H9 (cell line): ENCODE measurements at regions not wholly inside any gene's neighbourhood (a gene's known extent, or its start where the extent isn't known, plus 50 kb on each side); places are given as distances from the start of the nearest gene placed in this dataset.

Experiments
- DNase-seq: peaks from one replicate; pipeline ENCODE4 v3.0.0-alpha.2; 2017
- H2AFZ ChIP-seq: one replicate; pipeline ENCODE4 v1.6.1; 2013; ENCODE audit warnings: mild to moderate bottlenecking, low read length, control low read depth, moderate library complexity
- H2AK5ac ChIP-seq: 2 replicates; pipeline ENCODE4 v1.6.1; 2013; ENCODE audit warnings: low read length, control low read depth, mixed read lengths; ENCODE audit not compliant: insufficient read length
- H2BK120ac ChIP-seq: one replicate; pipeline ENCODE4 v1.6.1; 2013; ENCODE audit warnings: low read depth, mild to moderate bottlenecking, low read length, control low read depth, inconsistent platforms; ENCODE audit not compliant: poor library complexity, severe bottlenecking
- H2BK12ac ChIP-seq: 2 replicates; pipeline ENCODE4 v1.6.1; 2013; ENCODE audit warnings: low read length, control low read depth, mixed read lengths, low read depth; ENCODE audit not compliant: insufficient read length
- H2BK15ac ChIP-seq: 2 replicates; pipeline ENCODE4 v1.6.1; 2013; ENCODE audit warnings: low read depth, low read length, control low read depth
- H2BK20ac ChIP-seq: one replicate; pipeline ENCODE4 v1.6.1; 2013; ENCODE audit warnings: low read depth, mild to moderate bottlenecking, low read length, control low read depth, inconsistent platforms; ENCODE audit not compliant: poor library complexity, severe bottlenecking
- H2BK5ac ChIP-seq: 2 replicates; pipeline ENCODE4 v1.6.1; 2013; ENCODE audit warnings: low read length, control low read depth, mixed read lengths; ENCODE audit not compliant: insufficient read length
- H3K14ac ChIP-seq: 2 replicates; pipeline ENCODE4 v1.6.1; 2013; ENCODE audit warnings: low read length, control low read depth; ENCODE audit not compliant: insufficient read depth
- H3K18ac ChIP-seq: 2 replicates; pipeline ENCODE4 v1.6.1; 2013; ENCODE audit warnings: low read depth, mild to moderate bottlenecking, mixed read lengths, low read length, control low read depth; ENCODE audit not compliant: insufficient read length
- H3K23ac ChIP-seq: 2 replicates; pipeline ENCODE4 v1.6.1; 2013; ENCODE audit warnings: low read length, control low read depth, mixed read lengths, low read depth; ENCODE audit not compliant: insufficient read length
- H3K23me2 ChIP-seq: 2 replicates; pipeline ENCODE4 v1.6.1; 2013; ENCODE audit warnings: low read depth, mild to moderate bottlenecking, mixed read lengths, low read length, control low read depth; ENCODE audit not compliant: insufficient read length, poor library complexity, severe bottlenecking
- H3K27ac ChIP-seq: 2 replicates; pipeline ENCODE4 v1.5.1; 2013; ENCODE audit warnings: low read length, control low read depth, mixed read lengths, low read depth; ENCODE audit not compliant: insufficient read length
- H3K27me3 ChIP-seq: 2 replicates; pipeline ENCODE4 v1.6.1; 2013; ENCODE audit warnings: low read length, control low read depth, inconsistent platforms; ENCODE audit not compliant: insufficient read depth
- H3K4ac ChIP-seq: 2 replicates; pipeline ENCODE4 v1.6.1; 2013; ENCODE audit warnings: low read depth, mild to moderate bottlenecking, control low read depth, inconsistent platforms, low read length, moderate library complexity
- H3K4me1 ChIP-seq: 2 replicates; pipeline ENCODE4 v1.6.1; 2013; ENCODE audit warnings: low read length, control low read depth, inconsistent platforms; ENCODE audit not compliant: insufficient read depth
- H3K4me2 ChIP-seq: 2 replicates; pipeline ENCODE4 v1.6.1; 2013; ENCODE audit warnings: low read length, control low read depth, mixed read lengths; ENCODE audit not compliant: insufficient read length, insufficient read depth
- H3K56ac ChIP-seq: 2 replicates; pipeline ENCODE4 v1.6.1; 2013; ENCODE audit warnings: low read depth, mild to moderate bottlenecking, mixed read lengths, low read length, control low read depth; ENCODE audit not compliant: insufficient read length
- H3K79me1 ChIP-seq: 2 replicates; pipeline ENCODE4 v1.6.1; 2013; ENCODE audit warnings: low read depth, mild to moderate bottlenecking, moderate library complexity, low read length, control low read depth, inconsistent platforms; ENCODE audit not compliant: insufficient read depth, poor library complexity, severe bottlenecking
- H3K79me2 ChIP-seq: 2 replicates; pipeline ENCODE4 v1.6.1; 2013; ENCODE audit warnings: low read length, control low read depth, inconsistent platforms; ENCODE audit not compliant: insufficient read depth
- H3K9ac ChIP-seq: 2 replicates; pipeline ENCODE4 v1.6.1; 2013; ENCODE audit warnings: low read length, control low read depth, mixed read lengths; ENCODE audit not compliant: insufficient read length; ENCODE audit errors: extremely low read depth
- H3K9me3 ChIP-seq: one replicate; pipeline ENCODE4 v1.6.1; 2013; ENCODE audit warnings: low read depth, low read length, inconsistent platforms; ENCODE audit not compliant: control insufficient read depth
- H3T11ph ChIP-seq: one replicate; pipeline ENCODE4 v1.6.1; 2013; ENCODE audit warnings: mild to moderate bottlenecking, low read length, control low read depth, inconsistent platforms
- H4K20me1 ChIP-seq: one replicate; pipeline ENCODE4 v1.6.1; 2013; ENCODE audit not compliant: control insufficient read depth, insufficient read length, insufficient read depth
- H4K5ac ChIP-seq: 2 replicates; pipeline ENCODE4 v1.6.1; 2013; ENCODE audit warnings: low read depth, mild to moderate bottlenecking, mixed read lengths, low read length, control low read depth; ENCODE audit not compliant: insufficient read length
- H4K8ac ChIP-seq: replicated peaks from 2 replicates; pipeline ENCODE4 v1.6.1; 2013; ENCODE audit warnings: low read length, control low read depth, mixed read lengths, low read depth; ENCODE audit not compliant: insufficient read length
- H4K91ac ChIP-seq: 2 replicates; pipeline ENCODE4 v1.6.1; 2013; ENCODE audit warnings: low read depth, mild to moderate bottlenecking, moderate library complexity, mixed read lengths, low read length, control low read depth; ENCODE audit not compliant: insufficient read length
- H3K27ac Mint-ChIP-seq, 3 experiments: 2 replicates in 2 of 3; 3 replicates in 1 of 3; pipeline ENCODE4 v1.8.0; 2020 to 2021; ENCODE audit warnings: mixed read lengths in 3 of 3, mild to moderate bottlenecking in 1 of 3, moderate library complexity in 1 of 3
- H3K27me3 Mint-ChIP-seq: 2 replicates; pipeline ENCODE4 v1.8.0; 2021; ENCODE audit warnings: low read depth, mild to moderate bottlenecking, moderate library complexity, mixed read lengths
- H3K36me3 Mint-ChIP-seq, 3 experiments: 2 replicates in 2 of 3; 3 replicates in 1 of 3; pipeline ENCODE4 v1.8.0; 2020 to 2021; ENCODE audit warnings: low read depth in 3 of 3, mixed read lengths in 3 of 3; ENCODE audit not compliant: insufficient read depth in 1 of 3
- H3K4me1 Mint-ChIP-seq, 2 experiments: 2 replicates each; pipeline ENCODE4 v1.8.0; 2020; ENCODE audit warnings: mixed read lengths in 2 of 2
- H3K4me3 Mint-ChIP-seq, 2 experiments: 2 replicates in 1 of 2; 3 replicates in 1 of 2; pipeline ENCODE4 v1.8.0; 2020 to 2021; ENCODE audit warnings: mild to moderate bottlenecking in 2 of 2, mixed read lengths in 2 of 2, moderate library complexity in 1 of 2
- H3K9me3 Mint-ChIP-seq, 2 experiments: 2 replicates in 1 of 2; 3 replicates in 1 of 2; pipeline ENCODE4 v1.8.0; 2020; ENCODE audit warnings: mild to moderate bottlenecking in 2 of 2, mixed read lengths in 2 of 2, moderate library complexity in 1 of 2
- WGBS: extraction: QIAGEN DNeasy Blood & Tissue Kit; methylation state at CpG from one replicate; pipeline ENCODE4 v1.1.7; 2013; ENCODE audit warnings: missing lambda C conversion rate, low lambda C conversion rate, mixed read lengths; ENCODE audit not compliant: insufficient read length; ENCODE audit errors: extremely low coverage; 5-methylcytosine and 5-hydroxymethylcytosine counted together
- TF ChIP-seq, protein P1 (sequence below): fragments of 200-600 bp; sonication (generic); conservative IDR thresholded peaks from 3 replicates; pipeline ENCODE4 v1.8.0; 2021; ENCODE audit warnings: antibody characterized with exemption, mild to moderate bottlenecking

DNA sequence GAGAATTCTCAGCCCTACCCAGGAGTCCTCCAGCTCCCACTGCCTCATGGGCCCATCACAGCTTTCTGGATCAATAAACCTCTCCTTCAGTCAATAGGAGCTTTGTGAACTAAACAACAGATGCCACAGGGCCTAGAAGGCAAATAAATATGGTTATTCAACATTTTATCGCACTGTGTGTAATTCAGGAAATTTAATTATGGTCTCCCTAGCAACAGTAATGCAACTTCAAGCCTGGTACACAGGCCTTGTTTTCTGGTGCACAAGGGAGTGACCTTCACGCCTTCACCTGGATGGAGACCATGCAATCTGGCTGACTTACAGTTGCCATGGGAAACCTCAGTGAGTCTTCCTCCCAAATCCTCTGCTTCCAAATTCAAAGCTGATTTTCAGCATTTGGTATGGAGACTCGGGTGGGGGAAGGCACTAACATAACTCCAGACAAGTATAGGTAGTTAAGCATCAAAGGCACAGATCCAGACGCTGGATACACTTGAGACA is 441.0 kb upstream of the NPVF start:
- no peak overlapping the region for H2BK120ac ChIP-seq
- WGBS, result no CpG with 5 or more reads among the region's 4 CpGs
- H2BK15ac ChIP-seq, result no peak overlapping the region
- Mint-ChIP-seq H3K36me3 (no peaks in the 10 kb centered on the region), H3K27ac (no peak overlapping the region), H3K27me3 (peaks cover 3% of the 10 kb centered on the region), H3K9me3 (no peaks in the 10 kb centered on the region), H3K4me3 (no peak overlapping the region), H3K4me1 (peaks cover 5 to 11% of the 10 kb centered on the region in 2 experiments; a peak in 3 of 4 replicates)
- H4K91ac ChIP-seq, result no peak overlapping the region
- no peak overlapping the region for H3K9ac ChIP-seq
- H3K4me2 ChIP-seq, result no peak overlapping the region
- no peaks in the 10 kb centered on the region for H3K79me1 ChIP-seq
- H2AK5ac ChIP-seq, result no peak overlapping the region
- DNase-seq, result no peak
- no peak overlapping the region for H3K56ac ChIP-seq
- no peak overlapping the region for H3K27ac ChIP-seq
- H4K20me1 ChIP-seq, result no peaks in the 10 kb centered on the region
- no peak overlapping the region for H2BK5ac ChIP-seq
- no peak overlapping the region for H2AFZ ChIP-seq
- H3K27me3 ChIP-seq, result no peaks in the 10 kb centered on the region
- TF ChIP-seq, protein P1, sequence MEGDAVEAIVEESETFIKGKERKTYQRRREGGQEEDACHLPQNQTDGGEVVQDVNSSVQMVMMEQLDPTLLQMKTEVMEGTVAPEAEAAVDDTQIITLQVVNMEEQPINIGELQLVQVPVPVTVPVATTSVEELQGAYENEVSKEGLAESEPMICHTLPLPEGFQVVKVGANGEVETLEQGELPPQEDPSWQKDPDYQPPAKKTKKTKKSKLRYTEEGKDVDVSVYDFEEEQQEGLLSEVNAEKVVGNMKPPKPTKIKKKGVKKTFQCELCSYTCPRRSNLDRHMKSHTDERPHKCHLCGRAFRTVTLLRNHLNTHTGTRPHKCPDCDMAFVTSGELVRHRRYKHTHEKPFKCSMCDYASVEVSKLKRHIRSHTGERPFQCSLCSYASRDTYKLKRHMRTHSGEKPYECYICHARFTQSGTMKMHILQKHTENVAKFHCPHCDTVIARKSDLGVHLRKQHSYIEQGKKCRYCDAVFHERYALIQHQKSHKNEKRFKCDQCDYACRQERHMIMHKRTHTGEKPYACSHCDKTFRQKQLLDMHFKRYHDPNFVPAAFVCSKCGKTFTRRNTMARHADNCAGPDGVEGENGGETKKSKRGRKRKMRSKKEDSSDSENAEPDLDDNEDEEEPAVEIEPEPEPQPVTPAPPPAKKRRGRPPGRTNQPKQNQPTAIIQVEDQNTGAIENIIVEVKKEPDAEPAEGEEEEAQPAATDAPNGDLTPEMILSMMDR, result no peak
- no peak overlapping the region for H3K18ac ChIP-seq
- H3T11ph ChIP-seq, result no peak overlapping the region
- H3K23me2 ChIP-seq, result no peaks in the 10 kb centered on the region
- no peak overlapping the region for H3K23ac ChIP-seq
- no peak overlapping the region for H3K4ac ChIP-seq
- no peak overlapping the region for H4K8ac ChIP-seq
- H2BK12ac ChIP-seq, result no peak overlapping the region
- no peak overlapping the region for H2BK20ac ChIP-seq
- H3K4me1 ChIP-seq, result 0 out of 2 replicates have a peak, but pooled peaks cover 2% of the 10 kb centered on the region
- H4K5ac ChIP-seq, result no peak overlapping the region
- H3K14ac ChIP-seq, result no peak overlapping the region
- no peaks in the 10 kb centered on the region for H3K9me3 ChIP-seq
- no peaks in the 10 kb centered on the region for H3K79me2 ChIP-seq
